GM19324 (cell line): ENCODE measurements at regions not wholly inside any gene's neighbourhood (a gene's known extent, or its start where the extent isn't known, plus 50 kb on each side); places are given as distances from the start of the nearest gene placed in this dataset.

Source experiments
- ATAC-seq: cut with Tn5 transposase; IDR thresholded peaks from one replicate; pipeline ENCODE4 v1.9.1; 2021; ENCODE audit warnings: mild to moderate bottlenecking, moderate library complexity; ENCODE audit not compliant: unreplicated experiment, low FRiP score

- ATAC-seq, result no peak
These were observed 261.0 kb downstream of the STK31 start for GRCh38 chr7:23971031-23971430.

- ATAC-seq, result no peak
These were observed 262.0 kb downstream of the STK31 start for GRCh38 chr7:23972057-23972456.

- ATAC-seq, result no peak
These were observed 263.2 kb downstream of the STK31 start for GRCh38 chr7:23973264-23973663.

GRCh38 chr7:23980081-23980480, 270.1 kb downstream of the STK31 start:
- no peak for ATAC-seq

GRCh38 chr7:23981314-23981713, 271.3 kb downstream of the STK31 start:
- no peak for ATAC-seq

GRCh38 chr7:23981758-23982157, 271.7 kb downstream of the STK31 start:
- ATAC-seq, result no peak

- ATAC-seq, result no peak
These were observed 278.5 kb upstream of the NPY start for GRCh38 chr7:24005517-24005916.

- ATAC-seq, result no peak
These were observed 273.5 kb upstream of the NPY start for GRCh38 chr7:24010495-24010894.

GRCh38 chr7:24017519-24017918, 266.5 kb upstream of the NPY start:
- peak; percentile 68 for ATAC-seq

GRCh38 chr7:24018331-24018730, 265.7 kb upstream of the NPY start:
- ATAC-seq, result no peak

- no peak for ATAC-seq
These were observed 264.1 kb upstream of the NPY start for GRCh38 chr7:24019841-24020240.

- ATAC-seq, result no peak
These were observed 259.5 kb upstream of the NPY start for GRCh38 chr7:24024276-24025068.

- no peak for ATAC-seq
These were observed 258.9 kb upstream of the NPY start for GRCh38 chr7:24025094-24025493.

GRCh38 chr7:24025765-24026164, 258.2 kb upstream of the NPY start:
- no peak for ATAC-seq

GRCh38 chr7:24026351-24026750, 257.6 kb upstream of the NPY start:
- ATAC-seq, result no peak

- ATAC-seq, result no peak
These were observed 254.9 kb upstream of the NPY start for GRCh38 chr7:24029068-24029467.

- no peak for ATAC-seq
These were observed 249.7 kb upstream of the NPY start for GRCh38 chr7:24034251-24034650.

GRCh38 chr7:24035366-24036032, 248.5 kb upstream of the NPY start:
- ATAC-seq, result no peak

GRCh38 chr7:24036033-24036412, 248.0 kb upstream of the NPY start:
- ATAC-seq, result no peak

- no peak for ATAC-seq
These were observed 245.0 kb upstream of the NPY start for GRCh38 chr7:24038993-24039392.

- no peak for ATAC-seq
These were observed 243.9 kb upstream of the NPY start for GRCh38 chr7:24039991-24040624.

GRCh38 chr7:24042028-24042427, 242.0 kb upstream of the NPY start:
- ATAC-seq, result no peak
